SK-N-SH (cell line): ENCODE measurements at regions not wholly inside any gene's neighbourhood (a gene's known extent, or its start where the extent isn't known, plus 50 kb on each side); places are given as distances from the start of the nearest gene placed in this dataset.

Source experiments
- CTCF ChIA-PET: fragments of 300-600, 350-600 bp; formaldehyde crosslinking; extraction: SDS; loops from one replicate; lab custom pipeline; 2021; lab: Yijun Ruan, JAX
- POLR2A ChIA-PET: fragments of 350-600 bp; sonication (Branson Sonifier 250); formaldehyde crosslinking; extraction: SDS; loops from one replicate; lab custom pipeline; 2020; ENCODE audit warnings: antibody characterized with exemption, inconsistent platforms; lab: Yijun Ruan, JAX
- DNase-seq: peaks from one replicate; pipeline ENCODE4 v3.0.0; 2012
- H2AFZ ChIP-seq: fragments of 200-600 bp; sonication (generic); 2 replicates; pipeline ENCODE4 v1.8.1; 2016; ENCODE audit warnings: antibody characterized with exemption, mild to moderate bottlenecking, low read depth
- H3F3A ChIP-seq: fragments of 200-600 bp; sonication (generic); replicated peaks from 2 replicates; pipeline ENCODE3; 2016; ENCODE audit warnings: antibody characterized with exemption, mild to moderate bottlenecking; ENCODE audit not compliant: insufficient read depth
- H3K27ac ChIP-seq, 2 experiments: fragments of 200-500 bp in 1 of 2; fragments of 200-600 bp in 1 of 2; sonication (Bioruptor generic) in 1 of 2; sonication (generic), shearing (Covaris generic) in 1 of 2; 2 replicates each; pipeline versions ENCODE4 v1.5.1 to v1.6.1; 2014 to 2016; ENCODE audit warnings: low read depth in 2 of 2, inconsistent platforms in 1 of 2, low read length in 1 of 2, mild to moderate bottlenecking in 1 of 2, mixed read lengths in 1 of 2
- H3K27me3 ChIP-seq: fragments of 200-600 bp; sonication (generic), shearing (Covaris generic); 2 replicates; pipeline ENCODE4 v1.6.1; 2016; ENCODE audit warnings: mixed run types; ENCODE audit not compliant: insufficient read depth
- H3K36me3 ChIP-seq, 2 experiments: fragments of 200-500 bp in 1 of 2; fragments of 200-600 bp in 1 of 2; sonication (Bioruptor generic) in 1 of 2; sonication (generic) in 1 of 2; replicated peaks in 1 of 2; 2 replicates each; pipeline versions ENCODE3 to v1.5.1; 2014 to 2016; ENCODE audit warnings: low read length in 1 of 2, mild to moderate bottlenecking in 1 of 2; ENCODE audit not compliant: insufficient read depth in 2 of 2, control insufficient read depth in 1 of 2
- H3K4me1 ChIP-seq, 2 experiments: fragments of 200-500 bp in 1 of 2; fragments of 200-600 bp in 1 of 2; sonication (Bioruptor generic) in 1 of 2; sonication (generic), shearing (Covaris generic) in 1 of 2; 2 replicates each; pipeline versions ENCODE4 v1.5.1 to v1.6.1; 2014 to 2016; ENCODE audit warnings: low read depth in 1 of 2, low read length in 1 of 2, mixed run types in 1 of 2; ENCODE audit not compliant: insufficient read depth in 2 of 2, control insufficient read depth in 1 of 2
- H3K4me2 ChIP-seq: fragments of 200-600 bp; sonication (generic), shearing (Covaris generic); 2 replicates; pipeline ENCODE4 v1.6.1; 2017; ENCODE audit warnings: mixed run types
- H3K4me3 ChIP-seq, 2 experiments: fragments of 200-500 bp in 1 of 2; fragments of 200-600 bp in 1 of 2; sonication (Bioruptor generic) in 1 of 2; sonication (generic), shearing (Covaris generic) in 1 of 2; 2 replicates each; pipeline versions ENCODE4 v1.5.1 to v1.8.1; 2014 to 2016; ENCODE audit warnings: low read depth in 2 of 2, inconsistent platforms in 1 of 2, low read length in 1 of 2, mild to moderate bottlenecking in 1 of 2, mixed read lengths in 1 of 2, moderate library complexity in 1 of 2
- H3K79me2 ChIP-seq: fragments of 200-600 bp; sonication (generic); 2 replicates; pipeline ENCODE4 v1.8.1; 2017; ENCODE audit warnings: mild to moderate bottlenecking; ENCODE audit not compliant: insufficient read depth
- H3K9ac ChIP-seq: fragments of 200-600 bp; sonication (generic); 2 replicates; pipeline ENCODE4 v1.6.1; 2017; ENCODE audit warnings: mixed run types
- H3K9me2 ChIP-seq: fragments of 200-600 bp; sonication (generic); 2 replicates; pipeline ENCODE4 v1.6.1; 2017; ENCODE audit warnings: mixed run types
- H3K9me3 ChIP-seq: fragments of 200-600 bp; sonication (generic); 2 replicates; pipeline ENCODE4 v1.6.1; 2017; ENCODE audit warnings: mixed run types, mild to moderate bottlenecking, moderate library complexity
- H4K20me1 ChIP-seq: fragments of 200-600 bp; sonication (generic); 2 replicates; pipeline ENCODE4 v1.6.1; 2017; ENCODE audit warnings: mild to moderate bottlenecking, mixed run types; ENCODE audit not compliant: insufficient read depth
- CTCF ChIP-seq: fragments of 200-600 bp; sonication (generic); IDR thresholded peaks from 2 replicates; pipeline ENCODE4 v1.6.1; 2017; ENCODE audit warnings: antibody characterized with exemption, mild to moderate bottlenecking, moderate library complexity
- ELF1 ChIP-seq: IDR thresholded peaks from 2 replicates; pipeline ENCODE4 v1.4.0; 2012
- EP300 ChIP-seq, 2 experiments: IDR thresholded peaks; 2 replicates each; pipeline versions ENCODE4 v1.4.0 to v1.6.1; 2012; ENCODE audit warnings: borderline replicate concordance in 1 of 2, low read depth in 1 of 2, low read length in 1 of 2
- FOSL2 ChIP-seq: IDR thresholded peaks from 2 replicates; pipeline ENCODE4 v1.4.0; 2012; ENCODE audit warnings: low read depth, mild to moderate bottlenecking, moderate library complexity, borderline replicate concordance
- GABPA ChIP-seq: IDR thresholded peaks from 2 replicates; pipeline ENCODE4 v1.4.0; 2012; ENCODE audit warnings: low read depth, mild to moderate bottlenecking
- MEF2A ChIP-seq: IDR thresholded peaks from 2 replicates; pipeline ENCODE4 v1.4.0; 2012; ENCODE audit warnings: low read depth, borderline replicate concordance
- RAD21 ChIP-seq: IDR thresholded peaks from 2 replicates; pipeline ENCODE4 v1.6.1; 2012; ENCODE audit warnings: mild to moderate bottlenecking, low read length
- RCOR1 ChIP-seq: fragments of 150-350 bp; IDR thresholded peaks from 2 replicates; pipeline ENCODE4 v1.6.1; 2017; ENCODE audit warnings: antibody characterized with exemption, low read length
- TCF12 ChIP-seq: IDR thresholded peaks from 2 replicates; pipeline ENCODE4 v1.4.0; 2012
- USF1 ChIP-seq: IDR thresholded peaks from 2 replicates; pipeline ENCODE4 v1.4.0; 2012; ENCODE audit warnings: low read depth, borderline replicate concordance
- USF2 ChIP-seq: fragments of 150-350 bp; IDR thresholded peaks from 2 replicates; pipeline ENCODE4 v1.6.1; 2017; ENCODE audit warnings: antibody characterized with exemption, low read length, low read depth, borderline replicate concordance
- YY1 ChIP-seq: IDR thresholded peaks from 2 replicates; pipeline ENCODE4 v1.4.0; 2012; ENCODE audit warnings: low read depth, mild to moderate bottlenecking
- WGBS: methylation state at CpG from one replicate; pipeline ENCODE4 v1.1.6; 2017; ENCODE audit warnings: low lambda C conversion rate; 5-methylcytosine and 5-hydroxymethylcytosine counted together

- Histone ChIP-seq H3K36me3 (no peaks in the 10 kb centered on the region), H3F3A (no peaks in the 10 kb centered on the region), H3K4me3 (no peak overlapping the region), H3K9me3 (no peaks in the 10 kb centered on the region), H3K27ac (no peak overlapping the region), H3K9me2 (no peaks in the 10 kb centered on the region), H3K4me2 (no peak overlapping the region), H3K27me3 (no peaks in the 10 kb centered on the region), H4K20me1 (no peaks in the 10 kb centered on the region), H3K79me2 (no peaks in the 10 kb centered on the region), H3K9ac (no peak overlapping the region), H2AFZ (no peak overlapping the region), H3K4me1 (no peaks in the 10 kb centered on the region)
- POLR2A ChIA-PET: no interaction called here
- TF ChIP-seq CTCF: no peak
- TF ChIP-seq YY1: no peak
- no peak for TF ChIP-seq TCF12
- TF ChIP-seq GABPA: no peak
- no peak for TF ChIP-seq USF2
- no peak for DNase-seq
- CTCF ChIA-PET: no interaction called here
- 0% methylated on average over 1 of the region's 1 CpG for WGBS
Observed at GRCh38 chrX:148135738-148136137, 154.6 kb downstream of the FMR1NB start.

- H3K27ac ChIP-seq: no peak overlapping the region
- no peaks in the 10 kb centered on the region for H3K9me3 ChIP-seq
- H3F3A ChIP-seq: no peaks in the 10 kb centered on the region
- H3K79me2 ChIP-seq: no peaks in the 10 kb centered on the region
- H3K27me3 ChIP-seq: no peaks in the 10 kb centered on the region
- no peak for TF ChIP-seq MEF2A
- TF ChIP-seq FOSL2: no peak
- TF ChIP-seq USF1: no peak
- TF ChIP-seq EP300 (IDR thresholded peaks at IDR 0.05; ENCODE audit: borderline replicate concordance in 1 of 2, low read depth in 1 of 2, low read length in 1 of 2): no peak
- TF ChIP-seq YY1: no peak
- no peak for TF ChIP-seq RAD21
- no peak for TF ChIP-seq RCOR1
- no peak for TF ChIP-seq ELF1
- POLR2A ChIA-PET: no interaction called here
- H3K4me2 ChIP-seq: no peak overlapping the region
- no peaks in the 10 kb centered on the region for H4K20me1 ChIP-seq
- H3K9ac ChIP-seq: no peak overlapping the region
- H3K36me3 ChIP-seq: no peaks in the 10 kb centered on the region
- CTCF ChIA-PET: no interaction called here
- no peaks in the 10 kb centered on the region for H3K9me2 ChIP-seq
- DNase-seq: no peak
- WGBS: 11% methylated on average over 2 of the region's 2 CpGs
- no peak overlapping the region for H3K4me3 ChIP-seq
- no peaks in the 10 kb centered on the region for H3K4me1 ChIP-seq
- no peak overlapping the region for H2AFZ ChIP-seq
Observed at GRCh38 chrX:148146121-148146520, 165.0 kb downstream of the FMR1NB start.
